ENCODE measurements at regions not wholly inside any gene's neighbourhood (a gene's known extent, or its start where the extent isn't known, plus 50 kb on each side); places are given as distances from the start of the nearest gene placed in this dataset.

DNA sequence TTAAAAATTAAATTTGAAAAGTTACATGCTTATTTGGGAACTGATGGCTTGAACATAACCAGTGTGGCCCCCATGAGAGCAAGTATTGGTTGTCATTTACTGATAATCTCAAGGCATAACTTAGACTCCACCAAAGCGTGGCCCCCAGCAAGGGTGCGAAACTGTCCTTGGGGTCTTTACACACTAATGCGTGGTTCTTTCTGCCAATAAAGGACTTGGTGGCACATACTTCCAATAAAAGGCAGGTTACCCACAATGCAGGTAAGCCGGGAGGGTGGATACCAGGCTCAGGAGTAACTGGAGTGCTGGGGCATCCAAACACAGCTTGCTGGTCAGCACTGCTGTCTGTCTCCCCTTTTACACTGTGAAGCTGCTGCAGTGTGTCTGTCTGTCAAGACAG is 278.2 kb upstream of the NCKAP5 start:
- TF ChIP-seq, protein P1, sequence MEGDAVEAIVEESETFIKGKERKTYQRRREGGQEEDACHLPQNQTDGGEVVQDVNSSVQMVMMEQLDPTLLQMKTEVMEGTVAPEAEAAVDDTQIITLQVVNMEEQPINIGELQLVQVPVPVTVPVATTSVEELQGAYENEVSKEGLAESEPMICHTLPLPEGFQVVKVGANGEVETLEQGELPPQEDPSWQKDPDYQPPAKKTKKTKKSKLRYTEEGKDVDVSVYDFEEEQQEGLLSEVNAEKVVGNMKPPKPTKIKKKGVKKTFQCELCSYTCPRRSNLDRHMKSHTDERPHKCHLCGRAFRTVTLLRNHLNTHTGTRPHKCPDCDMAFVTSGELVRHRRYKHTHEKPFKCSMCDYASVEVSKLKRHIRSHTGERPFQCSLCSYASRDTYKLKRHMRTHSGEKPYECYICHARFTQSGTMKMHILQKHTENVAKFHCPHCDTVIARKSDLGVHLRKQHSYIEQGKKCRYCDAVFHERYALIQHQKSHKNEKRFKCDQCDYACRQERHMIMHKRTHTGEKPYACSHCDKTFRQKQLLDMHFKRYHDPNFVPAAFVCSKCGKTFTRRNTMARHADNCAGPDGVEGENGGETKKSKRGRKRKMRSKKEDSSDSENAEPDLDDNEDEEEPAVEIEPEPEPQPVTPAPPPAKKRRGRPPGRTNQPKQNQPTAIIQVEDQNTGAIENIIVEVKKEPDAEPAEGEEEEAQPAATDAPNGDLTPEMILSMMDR (conservative IDR thresholded peaks at IDR 0.05; ENCODE audit: low read depth, low read length) = no peak
- TF ChIP-seq EZH2 (IDR thresholded peaks at IDR 0.05; ENCODE audit: borderline replicate concordance, low read depth, low read length, poor library complexity, severe bottlenecking) = no peak

All from A673 (cell line).